Astrocyte of the spinal cord (primary cell): ENCODE measurements at regions not wholly inside any gene's neighbourhood (a gene's known extent, or its start where the extent isn't known, plus 50 kb on each side); places are given as distances from the start of the nearest gene placed in this dataset.

Source experiments
- DNase-seq: peaks from one replicate; pipeline ENCODE4 v3.0.0; 2011; ENCODE audit warnings: low read depth, low spot score
- H3K4me3 ChIP-seq: 2 replicates; pipeline ENCODE4 v1.5.1; 2011; ENCODE audit warnings: low read depth, mild to moderate bottlenecking, low read length, moderate library complexity
- in situ Hi-C: cut with HindIII; loops from 2 replicates; pipeline ENCODE4 v1.10.0; 2017; ENCODE audit warnings: low sequenced_read_pairs
- TF ChIP-seq, protein P1 (sequence below): IDR thresholded peaks from 2 replicates; pipeline ENCODE4 v1.5.1; 2012; ENCODE audit warnings: low read depth, mild to moderate bottlenecking, low read length, inconsistent platforms

GRCh38 chr1:184254849-184255248 is 132.0 kb upstream of the C1orf21 start:
- TF ChIP-seq, protein P1, sequence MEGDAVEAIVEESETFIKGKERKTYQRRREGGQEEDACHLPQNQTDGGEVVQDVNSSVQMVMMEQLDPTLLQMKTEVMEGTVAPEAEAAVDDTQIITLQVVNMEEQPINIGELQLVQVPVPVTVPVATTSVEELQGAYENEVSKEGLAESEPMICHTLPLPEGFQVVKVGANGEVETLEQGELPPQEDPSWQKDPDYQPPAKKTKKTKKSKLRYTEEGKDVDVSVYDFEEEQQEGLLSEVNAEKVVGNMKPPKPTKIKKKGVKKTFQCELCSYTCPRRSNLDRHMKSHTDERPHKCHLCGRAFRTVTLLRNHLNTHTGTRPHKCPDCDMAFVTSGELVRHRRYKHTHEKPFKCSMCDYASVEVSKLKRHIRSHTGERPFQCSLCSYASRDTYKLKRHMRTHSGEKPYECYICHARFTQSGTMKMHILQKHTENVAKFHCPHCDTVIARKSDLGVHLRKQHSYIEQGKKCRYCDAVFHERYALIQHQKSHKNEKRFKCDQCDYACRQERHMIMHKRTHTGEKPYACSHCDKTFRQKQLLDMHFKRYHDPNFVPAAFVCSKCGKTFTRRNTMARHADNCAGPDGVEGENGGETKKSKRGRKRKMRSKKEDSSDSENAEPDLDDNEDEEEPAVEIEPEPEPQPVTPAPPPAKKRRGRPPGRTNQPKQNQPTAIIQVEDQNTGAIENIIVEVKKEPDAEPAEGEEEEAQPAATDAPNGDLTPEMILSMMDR: no peak
- H3K4me3 ChIP-seq: no peak overlapping the region
- DNase-seq: no peak
- in situ Hi-C loops: no loop called here

DNA sequence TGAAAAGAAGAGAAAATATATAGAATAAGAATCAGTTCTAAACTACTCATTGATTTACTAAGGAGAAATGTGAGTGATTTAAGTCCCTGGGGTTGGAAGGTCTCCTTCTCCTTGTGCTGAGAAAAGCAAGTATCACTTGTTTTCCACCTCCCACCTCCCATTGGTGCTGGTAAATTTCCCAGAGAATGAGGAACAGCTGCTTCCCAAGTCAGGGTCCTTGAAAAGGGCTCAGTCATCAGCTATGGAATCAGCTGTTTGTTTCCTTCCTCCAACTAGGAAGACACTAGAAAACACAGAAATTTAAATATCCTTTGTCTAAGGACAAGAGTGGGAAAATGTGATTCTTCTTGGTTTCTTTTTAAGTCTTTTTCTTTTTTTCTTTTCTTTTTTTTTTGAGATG is 131.3 kb upstream of the C1orf21 start:
- H3K4me3 ChIP-seq: no peak overlapping the region
- TF ChIP-seq, protein P1: no peak
- no peak for DNase-seq
- in situ Hi-C loops: no loop called here

GRCh38 chr1:184257873-184258272 is 129.0 kb upstream of the C1orf21 start:
- TF ChIP-seq, protein P1: no peak
- no peak for DNase-seq
- H3K4me3 ChIP-seq: no peak overlapping the region
- in situ Hi-C loops: no loop called here

DNA sequence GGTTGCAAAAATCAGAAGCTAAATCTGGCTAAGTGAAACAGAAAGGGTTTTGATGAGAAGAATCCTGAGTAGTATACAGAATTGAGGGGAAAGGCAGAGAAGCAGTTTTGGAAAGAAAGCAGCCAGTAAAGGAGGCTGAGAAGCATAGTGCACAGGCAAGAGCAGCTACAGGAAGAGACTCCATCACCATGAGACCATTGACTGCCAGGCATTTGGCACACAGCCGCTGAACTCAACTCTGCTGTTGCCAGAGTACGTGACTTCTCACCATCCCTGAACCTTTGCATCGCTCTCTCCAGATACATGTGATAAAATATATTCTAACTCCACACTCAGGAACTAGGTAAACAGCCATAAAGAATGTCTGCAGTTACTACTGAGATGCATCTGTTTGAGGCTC is 128.3 kb upstream of the C1orf21 start:
- TF ChIP-seq, protein P1: no peak
- DNase-seq: no peak
- in situ Hi-C loops: no loop called here
- no peak overlapping the region for H3K4me3 ChIP-seq

- peak; percentile 60 for DNase-seq
- in situ Hi-C loops: no loop called here
- no peak overlapping the region for H3K4me3 ChIP-seq
- TF ChIP-seq, protein P1: no peak
These were observed 126.4 kb upstream of the C1orf21 start for GRCh38 chr1:184260382-184260781.

DNA sequence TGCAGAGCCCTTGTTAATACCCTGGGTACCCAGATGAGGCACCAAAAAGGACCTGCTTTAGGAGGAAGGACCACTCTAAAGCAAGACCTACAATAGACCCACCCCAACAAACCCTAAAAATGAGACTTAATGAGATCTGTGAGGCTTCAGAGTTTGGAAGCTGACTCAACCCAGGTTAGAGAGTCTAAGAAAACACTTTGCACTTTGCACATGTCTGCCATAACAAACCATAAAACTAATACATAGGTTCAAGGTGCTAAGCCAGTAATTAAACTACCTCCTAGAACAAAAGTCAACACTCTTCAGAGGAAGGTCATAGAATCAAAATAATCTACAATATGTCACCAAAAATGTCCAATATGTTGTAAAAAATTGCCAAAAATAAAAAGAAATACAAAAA is 124.7 kb upstream of the C1orf21 start:
- TF ChIP-seq, protein P1: no peak
- in situ Hi-C loops: no loop called here
- DNase-seq: no peak
- no peak overlapping the region for H3K4me3 ChIP-seq

DNA sequence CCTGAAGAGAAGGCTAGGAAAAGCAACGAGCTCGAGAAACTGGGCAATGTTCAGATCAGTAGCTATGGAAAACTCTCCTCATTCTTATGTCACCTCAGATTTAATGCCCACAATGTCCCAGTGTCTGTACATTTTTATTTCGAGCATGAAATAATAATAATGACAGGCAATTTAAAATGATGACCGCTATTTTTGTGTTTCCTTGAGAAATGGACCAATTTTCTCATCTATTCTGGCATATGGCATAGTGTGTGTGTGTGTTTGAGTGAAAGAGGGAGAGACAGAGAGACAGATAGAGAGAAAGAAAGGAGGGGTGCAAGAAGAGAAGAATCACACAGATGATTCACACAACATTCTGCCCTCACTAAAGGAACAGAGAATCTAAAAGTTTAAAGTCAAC is 119.1 kb upstream of the C1orf21 start:
- no peak for DNase-seq
- H3K4me3 ChIP-seq: no peak overlapping the region
- in situ Hi-C loops: no loop called here
- TF ChIP-seq, protein P1: no peak
